ENCODE measurements at regions not wholly inside any gene's neighbourhood (a gene's known extent, or its start where the extent isn't known, plus 50 kb on each side); places are given as distances from the start of the nearest gene placed in this dataset.

- DNase-seq: no peak
These were observed 1048.7 kb downstream of the ADGRL2 start for GRCh38 chr1:82849460-82849859.

DNA sequence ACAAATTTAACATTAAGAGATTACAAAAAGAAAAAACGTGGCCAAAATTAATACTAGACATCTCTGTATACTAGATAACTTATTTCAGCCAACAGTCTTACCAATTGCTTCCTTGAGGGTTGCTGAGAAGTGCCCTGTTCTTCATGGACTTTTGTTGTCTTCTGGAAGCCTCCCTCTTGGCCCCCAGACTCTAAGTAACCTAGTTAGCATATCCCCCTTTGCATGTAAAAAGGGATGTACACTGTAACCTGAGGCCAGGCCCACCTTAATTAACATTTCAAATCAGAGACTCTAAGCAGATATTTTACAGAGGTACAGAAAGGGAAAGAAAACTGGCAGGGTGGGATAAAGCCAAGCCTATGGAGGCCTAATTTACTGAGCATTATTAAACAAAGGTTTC lies 1047.3 kb downstream of the ADGRL2 start:
- DNase-seq: no peak

DNA sequence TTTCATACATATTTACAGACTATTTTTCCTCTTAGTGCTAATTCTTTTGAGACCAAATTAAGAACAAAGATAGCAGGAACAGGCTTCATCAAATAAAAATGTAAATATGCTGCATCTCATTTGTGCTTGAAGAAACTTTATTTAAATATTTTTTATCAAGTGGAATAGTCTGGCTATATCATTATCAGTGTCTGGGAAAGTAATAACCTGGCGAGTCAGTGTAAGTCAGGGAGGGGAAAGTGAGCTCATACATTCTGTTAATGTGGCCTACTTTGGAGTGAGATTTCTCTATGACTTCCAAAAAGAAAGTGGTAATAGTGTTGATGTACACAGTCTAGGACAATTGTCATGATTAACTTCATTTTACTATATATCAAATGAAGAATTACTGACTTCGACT lies 1045.1 kb downstream of the ADGRL2 start:
- no peak for DNase-seq

DNA sequence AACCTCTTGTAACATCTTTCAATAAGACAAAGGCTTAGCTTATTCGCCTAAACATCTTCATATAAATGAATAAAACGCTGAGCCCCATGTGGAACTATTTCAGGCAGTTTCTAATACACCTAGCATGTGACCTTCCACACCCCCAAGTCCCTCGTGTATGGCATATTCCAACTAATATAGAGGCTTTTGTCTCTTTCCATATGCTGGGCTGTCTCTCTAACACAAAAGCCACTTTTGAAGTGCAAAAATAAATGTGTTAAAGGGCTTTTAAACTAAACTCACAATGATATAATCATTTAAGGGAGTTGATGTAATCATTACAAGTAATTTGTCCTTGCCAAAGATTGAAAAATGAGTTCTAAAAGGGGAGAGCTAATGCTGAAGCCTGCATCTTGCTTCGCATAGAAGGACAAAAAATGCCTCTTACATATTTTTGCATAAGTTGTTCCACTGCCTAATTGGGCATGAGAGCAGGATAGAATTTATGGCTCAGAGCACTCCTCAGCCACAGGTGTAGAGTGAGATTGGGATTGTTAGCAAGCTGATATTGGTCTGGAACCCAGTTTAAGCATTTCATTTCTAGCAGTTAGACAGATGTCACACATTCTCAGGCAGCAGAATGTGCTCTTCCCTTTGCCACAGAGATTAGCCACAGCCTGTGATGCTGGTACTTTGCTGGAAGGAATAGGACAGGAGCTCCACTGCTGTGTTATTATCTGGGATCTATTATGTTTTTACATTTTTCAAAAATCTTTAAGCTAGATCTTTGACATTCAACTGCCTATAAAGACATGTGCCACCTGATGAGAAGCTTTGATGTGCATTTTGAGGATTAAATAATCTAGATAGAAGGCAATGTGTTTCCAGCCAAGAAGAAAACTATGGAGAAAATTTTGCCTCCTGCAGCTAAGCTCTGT lies 1044.4 kb downstream of the ADGRL2 start:
- DNase-seq: no peak

DNA sequence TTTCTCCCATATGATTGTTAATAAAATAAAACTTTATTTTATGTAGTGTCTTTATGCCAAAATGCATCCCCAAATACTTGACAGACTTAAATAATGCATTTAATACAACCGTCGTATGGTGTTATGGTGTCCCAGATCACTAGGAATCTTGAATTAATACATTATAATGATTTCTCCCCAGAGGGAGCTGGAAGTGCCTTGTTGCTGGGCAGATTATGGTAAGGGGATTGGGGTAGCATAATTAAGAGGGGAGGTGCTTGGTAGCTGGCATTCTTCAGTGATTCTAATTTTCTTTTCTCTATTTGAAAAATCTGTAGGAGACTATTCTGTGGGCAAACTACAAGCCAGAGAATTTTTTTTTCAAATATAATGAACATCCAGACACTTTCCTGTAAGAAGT lies 1043.7 kb downstream of the ADGRL2 start:
- no peak for DNase-seq

GRCh38 chr1:82843876-82844275 lies 1043.1 kb downstream of the ADGRL2 start:
- DNase-seq: no peak

GRCh38 chr1:82840192-82840591 lies 1039.5 kb downstream of the ADGRL2 start:
- no peak for DNase-seq

- no peak for DNase-seq
These were observed 1037.2 kb downstream of the ADGRL2 start for GRCh38 chr1:82837766-82838465.

DNA sequence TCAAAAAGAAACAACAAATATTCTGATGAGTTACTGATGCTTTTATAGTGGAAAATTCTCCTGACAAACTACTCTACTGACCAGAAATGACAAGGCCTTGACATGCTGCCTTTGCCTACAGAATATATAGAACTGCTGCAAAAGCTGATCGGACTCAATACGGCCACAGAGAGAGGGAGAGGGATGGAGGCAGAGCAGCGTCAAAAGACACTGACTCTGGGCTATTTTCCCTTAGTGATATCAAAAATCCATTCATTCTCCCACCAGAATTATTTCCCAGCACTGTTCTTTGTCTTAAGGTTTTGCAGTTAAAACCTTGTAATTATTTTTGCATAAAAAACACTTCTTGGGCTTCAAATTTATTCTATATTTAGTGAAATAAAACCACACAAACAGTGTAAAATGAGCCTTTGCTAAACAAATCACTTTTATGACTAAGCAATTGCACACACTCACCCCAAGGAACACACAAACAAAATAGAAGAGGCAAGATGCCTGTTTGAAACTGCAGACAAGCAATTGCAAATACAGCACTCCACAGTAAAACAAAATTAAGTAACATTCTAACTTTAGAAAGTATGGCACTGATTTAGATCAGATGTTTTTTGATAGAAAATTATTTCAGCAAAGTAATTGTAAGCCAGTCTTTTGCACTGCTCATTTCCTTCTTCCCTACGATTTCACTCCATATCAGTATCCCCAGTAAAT lies 1036.4 kb downstream of the ADGRL2 start:
- no peak for DNase-seq

- DNase-seq: no peak
These were observed 1035.7 kb downstream of the ADGRL2 start for GRCh38 chr1:82836213-82836972.

DNA sequence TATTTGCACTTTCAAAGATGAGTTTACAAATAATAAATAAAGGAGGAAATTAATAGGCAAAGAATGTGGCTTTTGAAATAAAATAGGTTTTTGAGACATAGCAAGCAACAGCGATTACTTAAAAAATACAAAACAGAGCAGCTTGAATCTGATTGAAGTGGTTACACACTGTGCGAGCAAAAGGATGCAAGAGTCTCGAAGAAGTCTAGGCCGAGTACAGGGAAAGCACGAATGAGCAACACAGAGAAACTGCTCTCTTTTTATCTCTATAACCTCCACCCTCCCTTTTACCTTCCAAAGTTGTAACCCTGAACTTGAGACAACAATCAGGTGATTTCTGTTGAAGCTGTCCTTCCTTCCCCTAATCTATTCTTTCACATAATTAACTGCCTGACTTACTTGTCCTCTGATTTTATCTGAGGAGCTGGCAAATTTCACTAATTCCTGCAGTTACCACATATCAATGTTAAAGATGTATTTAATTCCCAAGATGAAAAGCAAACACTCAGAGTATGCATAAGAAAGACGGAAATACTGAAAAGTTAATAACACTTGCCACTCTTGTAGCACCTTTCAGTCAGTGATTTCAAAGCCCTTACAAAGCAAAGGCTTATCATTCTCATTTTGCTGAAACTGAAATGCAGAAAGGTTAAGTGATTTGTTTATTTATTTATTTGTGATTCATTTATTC lies 1030.1 kb downstream of the ADGRL2 start:
- DNase-seq: no peak

DNA sequence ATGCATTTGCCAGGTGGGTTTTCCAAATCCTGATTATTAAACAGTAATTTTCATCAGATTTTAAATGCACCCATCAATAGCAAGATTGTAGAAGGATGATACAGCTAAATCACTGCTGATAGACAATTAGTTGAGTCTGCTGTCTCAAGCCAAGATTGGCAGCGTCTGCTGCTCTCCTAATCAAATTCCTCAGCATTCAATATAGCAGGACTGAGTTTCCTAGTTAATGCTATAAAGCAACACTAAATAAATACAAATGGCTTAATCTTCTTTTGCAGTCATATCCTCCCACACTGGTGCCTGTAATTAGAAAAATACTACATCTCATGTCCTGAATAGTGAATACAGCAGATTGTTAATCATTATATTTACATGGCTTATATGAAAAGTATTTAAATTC lies 1028.8 kb downstream of the ADGRL2 start:
- DNase-seq: no peak

- no peak for DNase-seq
These were observed 1023.1 kb downstream of the ADGRL2 start for GRCh38 chr1:82823876-82824275.

DNA sequence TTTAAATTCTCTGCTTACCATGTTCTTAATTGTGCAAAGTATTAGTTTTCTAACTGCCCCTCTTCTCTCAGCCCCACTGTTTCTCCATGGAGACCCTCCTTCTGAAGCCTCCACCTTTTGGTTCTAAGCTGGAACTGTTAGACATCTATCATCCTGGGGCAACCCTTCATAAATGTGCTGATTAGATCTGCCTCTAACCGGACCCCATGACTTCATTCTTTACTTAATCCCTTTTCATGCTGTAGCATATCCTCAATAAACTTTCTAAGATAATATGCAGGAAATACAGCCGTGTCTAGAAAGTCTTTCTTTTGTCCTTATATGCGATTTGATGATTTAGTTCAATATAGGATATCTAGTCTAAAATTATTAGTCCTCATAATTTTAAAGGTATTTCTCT lies 1020.1 kb downstream of the ADGRL2 start:
- no peak for DNase-seq

- no peak for DNase-seq
These were observed 1018.5 kb downstream of the ADGRL2 start for GRCh38 chr1:82819234-82819633.

- DNase-seq: no peak
These were observed 1017.9 kb downstream of the ADGRL2 start for GRCh38 chr1:82818586-82818985.

DNA sequence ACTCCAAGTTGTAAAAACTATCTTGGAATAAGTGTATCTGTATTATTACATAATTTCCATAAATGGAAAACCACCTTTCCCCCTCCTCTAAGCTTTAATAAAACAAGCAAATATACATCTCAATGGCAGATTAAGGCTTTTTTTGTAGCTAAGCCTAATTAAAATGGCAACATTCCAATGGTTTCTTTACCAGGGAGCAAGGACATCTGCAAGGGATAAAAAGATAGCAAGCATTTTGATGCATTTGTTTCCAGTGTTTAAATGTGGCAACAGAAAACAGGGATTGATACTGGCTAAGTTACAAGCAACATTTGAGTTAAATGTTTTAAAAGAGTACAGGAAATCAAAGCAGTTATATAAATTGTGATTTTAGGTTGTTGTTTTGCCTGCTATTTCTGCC lies 1012.7 kb downstream of the ADGRL2 start:
- DNase-seq: no peak

DNA sequence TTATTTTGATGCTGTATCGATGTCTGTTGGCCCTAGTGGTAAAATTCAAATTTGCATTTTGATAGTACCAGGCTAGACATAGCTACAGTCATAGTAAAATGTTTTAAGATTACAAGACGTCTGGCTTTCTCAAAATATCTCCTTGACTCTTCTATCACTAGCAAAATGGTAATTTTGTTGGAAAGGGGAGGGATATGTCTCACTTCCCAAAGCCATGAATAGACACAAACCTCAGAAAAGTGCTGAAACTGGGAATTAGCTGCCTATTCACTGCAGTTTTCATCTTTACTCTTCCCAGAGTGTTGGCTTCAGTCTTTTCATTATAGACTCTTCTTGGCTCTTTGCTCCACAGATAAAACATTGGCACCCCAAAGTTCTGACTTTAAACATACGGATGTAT lies 1009.9 kb downstream of the ADGRL2 start:
- DNase-seq: no peak

DNA sequence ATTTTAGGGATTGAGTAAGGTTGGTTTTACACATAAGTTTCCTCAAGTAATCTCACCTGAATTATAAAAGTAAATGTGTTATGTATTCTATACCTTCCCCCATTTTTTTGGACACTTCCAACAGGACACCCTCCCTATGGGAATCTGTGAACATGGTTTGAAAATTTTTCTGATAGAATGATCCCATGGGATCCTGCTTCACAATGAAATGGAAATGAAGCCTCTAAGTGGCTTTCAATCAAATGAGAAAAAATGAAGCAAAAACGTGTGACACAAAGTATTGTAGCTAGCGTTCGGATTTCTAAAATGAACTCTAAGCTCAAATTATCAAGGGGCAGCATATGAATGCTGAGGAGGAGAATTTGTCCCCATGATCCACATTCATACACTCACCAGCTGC lies 1006.8 kb downstream of the ADGRL2 start:
- no peak for DNase-seq

GRCh38 chr1:82806133-82806532 lies 1005.4 kb downstream of the ADGRL2 start:
- DNase-seq: no peak

DNA sequence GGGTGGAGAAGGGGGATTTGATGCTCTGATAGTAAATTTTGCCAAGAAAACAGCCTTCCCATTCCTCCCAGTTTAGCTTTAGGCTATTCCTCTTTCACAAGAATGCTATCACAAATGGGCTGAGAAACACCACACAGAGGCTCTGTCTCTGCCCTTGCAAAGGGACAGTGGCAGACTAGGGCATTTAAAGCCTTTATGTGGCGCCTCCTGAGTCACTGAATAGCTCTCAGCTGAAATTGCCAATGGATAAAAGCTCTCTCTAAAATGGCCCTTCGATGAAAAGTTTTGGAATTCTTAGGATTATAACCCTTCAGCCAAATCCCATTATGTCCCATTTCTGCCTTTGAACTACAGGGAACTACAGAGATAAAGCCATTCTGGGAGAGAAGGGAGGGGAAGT lies 1000.4 kb downstream of the ADGRL2 start:
- DNase-seq: no peak

DNA sequence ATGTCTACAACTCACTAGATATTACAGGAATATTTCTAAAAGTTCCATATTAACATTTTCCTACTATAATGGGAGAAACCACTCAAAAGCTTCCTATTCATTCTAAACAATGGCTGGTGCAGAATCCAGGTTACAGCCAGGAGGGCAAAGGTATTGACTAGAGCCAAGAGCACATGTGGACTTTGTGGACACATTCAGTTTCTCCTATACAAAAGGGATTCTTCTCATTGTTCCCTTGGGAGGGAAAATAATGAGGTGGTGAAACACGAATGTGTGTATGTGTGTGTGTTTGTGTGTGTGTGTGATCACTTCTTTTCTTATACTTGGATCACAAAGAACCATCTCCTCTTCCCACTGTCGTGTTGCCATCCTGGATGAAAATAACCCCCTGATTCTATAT lies 1000.0 kb downstream of the ADGRL2 start:
- DNase-seq: no peak
